Parathyroid adenoma (tissue), 2 donors: ENCODE measurements at regions not wholly inside any gene's neighbourhood (a gene's known extent, or its start where the extent isn't known, plus 50 kb on each side); places are given as distances from the start of the nearest gene placed in this dataset.

Source experiments
- H2AFZ ChIP-seq: fragments of 300-600 bp; sonication (generic); one replicate; pipeline ENCODE4 v1.7.0; 2017; ENCODE audit warnings: antibody characterized with exemption, mild to moderate bottlenecking
- H3K27ac ChIP-seq: fragments of 300-600 bp; sonication (generic); one replicate; pipeline ENCODE4 v1.7.0; 2017
- H3K27me3 ChIP-seq: fragments of 300-600 bp; sonication (generic); one replicate; pipeline ENCODE4 v1.7.0; 2017; ENCODE audit warnings: low read length; ENCODE audit not compliant: control insufficient read depth, insufficient read depth
- H3K36me3 ChIP-seq: fragments of 300-600 bp; sonication (generic); one replicate; pipeline ENCODE4 v1.7.0; 2017; ENCODE audit warnings: low read length; ENCODE audit not compliant: control insufficient read depth, insufficient read depth
- H3K4me1 ChIP-seq: fragments of 300-600 bp; sonication (generic); one replicate; pipeline ENCODE4 v1.7.0; 2017; ENCODE audit warnings: control low read depth
- H3K4me2 ChIP-seq: fragments of 300-600 bp; sonication (generic); one replicate; pipeline ENCODE4 v1.7.0; 2017; ENCODE audit warnings: low read length
- H3K4me3 ChIP-seq: fragments of 300-600 bp; sonication (generic); one replicate; pipeline ENCODE4 v1.7.0; 2017; ENCODE audit warnings: low read depth, low read length
- H3K79me2 ChIP-seq: fragments of 300-600 bp; sonication (generic); one replicate; pipeline ENCODE4 v1.7.0; 2017; ENCODE audit warnings: control low read depth
- H3K9ac ChIP-seq: fragments of 300-600 bp; sonication (generic); one replicate; pipeline ENCODE4 v1.7.0; 2017; ENCODE audit warnings: mild to moderate bottlenecking
- H3K9me3 ChIP-seq: fragments of 300-600 bp; sonication (generic); one replicate; pipeline ENCODE4 v1.7.0; 2017; ENCODE audit warnings: low read length; ENCODE audit not compliant: control insufficient read depth
- CTCF ChIP-seq: fragments of 300-600 bp; sonication (generic); IDR thresholded peaks from one replicate; pipeline ENCODE4 v1.7.0; 2017; ENCODE audit warnings: antibody characterized with exemption, mild to moderate bottlenecking
- donor health status: primary hyperparathyroidism.

- H3K4me2 ChIP-seq = no peak overlapping the region
- H3K9me3 ChIP-seq = no peaks in the 10 kb centered on the region
- no peak for TF ChIP-seq CTCF
- H3K9ac ChIP-seq = no peak overlapping the region
- no peaks in the 10 kb centered on the region for H3K27me3 ChIP-seq
- H3K4me1 ChIP-seq = no peaks in the 10 kb centered on the region
- H3K36me3 ChIP-seq = no peaks in the 10 kb centered on the region
- H2AFZ ChIP-seq = no peak overlapping the region
- H3K4me3 ChIP-seq = no peak overlapping the region
- H3K79me2 ChIP-seq = no peaks in the 10 kb centered on the region
- H3K27ac ChIP-seq = no peak overlapping the region
These were observed 58.0 kb upstream of the ZNF804A start for GRCh38 chr2:184540246-184540789.

- H3K4me2 ChIP-seq = no peak overlapping the region
- H3K4me3 ChIP-seq = no peak overlapping the region
- no peak overlapping the region for H2AFZ ChIP-seq
- no peak overlapping the region for H3K9ac ChIP-seq
- no peaks in the 10 kb centered on the region for H3K79me2 ChIP-seq
- no peaks in the 10 kb centered on the region for H3K4me1 ChIP-seq
- H3K36me3 ChIP-seq = no peaks in the 10 kb centered on the region
- no peak overlapping the region for H3K27ac ChIP-seq
- TF ChIP-seq CTCF = no peak
- H3K27me3 ChIP-seq = no peaks in the 10 kb centered on the region
- H3K9me3 ChIP-seq = no peaks in the 10 kb centered on the region
These were observed 56.7 kb upstream of the ZNF804A start for GRCh38 chr2:184541591-184541990.

- Histone ChIP-seq H3K27ac (no peak overlapping the region), H3K27me3 (no peaks in the 10 kb centered on the region), H3K9me3 (no peaks in the 10 kb centered on the region), H3K4me3 (no peak overlapping the region), H3K79me2 (no peaks in the 10 kb centered on the region), H3K9ac (no peak overlapping the region), H3K36me3 (no peaks in the 10 kb centered on the region), H3K4me2 (no peak overlapping the region), H2AFZ (no peak overlapping the region), H3K4me1 (no peaks in the 10 kb centered on the region)
- no peak for TF ChIP-seq CTCF
These were observed 54.5 kb upstream of the ZNF804A start for GRCh38 chr2:184543832-184544231.
